Panc1 (cell line): ENCODE measurements at regions not wholly inside any gene's neighbourhood (a gene's known extent, or its start where the extent isn't known, plus 50 kb on each side); places are given as distances from the start of the nearest gene placed in this dataset.

Experiments used
- ATAC-seq: fragments of 200-7000 bp; cut with Tn5 transposase; 2 replicates; pipeline ENCODE4 v1.9.1; 2020; ENCODE audit warnings: mild to moderate bottlenecking, moderate library complexity
- BruUV-seq: library from RNA; stranded (reverse); fragments of 400-500 nt; replicated peaks from 2 replicates; lab custom pipeline; 2021; lab: Mats Ljungman, UMichigan
- CTCF ChIA-PET: fragments of 300-600 bp; sonication (Branson Sonifier 250); formaldehyde crosslinking; loops from one replicate; lab custom pipeline; 2022; ENCODE audit warnings: antibody characterized with exemption; lab: Charles Lee
- POLR2A ChIA-PET: fragments of 300-600 bp; sonication (Branson Sonifier 250); formaldehyde crosslinking; loops from one replicate; lab custom pipeline; 2022; ENCODE audit warnings: antibody characterized with exemption; lab: Charles Lee
- DNase-seq: peaks from one replicate; pipeline ENCODE4 v3.0.0-alpha.2; 2010; ENCODE audit warnings: low read depth, low spot score
- H3K27ac ChIP-seq: 2 replicates; pipeline ENCODE4 v1.5.1; 2011; ENCODE audit warnings: mild to moderate bottlenecking, low read length, inconsistent platforms
- H3K27me3 ChIP-seq: fragments of 200-500 bp; sonication (Bioruptor generic); 2 replicates; pipeline ENCODE4 v1.6.0; 2014; ENCODE audit warnings: low read length, inconsistent platforms; ENCODE audit not compliant: control insufficient read depth, insufficient read depth
- H3K36me3 ChIP-seq: fragments of 200-500 bp; sonication (Bioruptor generic); 2 replicates; pipeline ENCODE4 v1.5.1; 2014; ENCODE audit warnings: inconsistent platforms, mild to moderate bottlenecking, low read length, moderate library complexity; ENCODE audit not compliant: control insufficient read depth, insufficient read depth
- H3K4me1 ChIP-seq: 2 replicates; pipeline ENCODE4 v1.5.1; 2011; ENCODE audit warnings: inconsistent platforms, mild to moderate bottlenecking, low read length, moderate library complexity; ENCODE audit not compliant: control insufficient read depth, insufficient read depth
- H3K4me3 ChIP-seq, 2 experiments: 2 replicates each; pipeline ENCODE4 v1.5.1; 2011 to 2012; ENCODE audit warnings: low read depth in 2 of 2, low read length in 2 of 2, mild to moderate bottlenecking in 2 of 2, inconsistent platforms in 1 of 2, moderate library complexity in 1 of 2
- H3K9me3 ChIP-seq: fragments of 200-500 bp; sonication (Bioruptor generic); 2 replicates; pipeline ENCODE4 v1.5.1; 2014; ENCODE audit warnings: low read depth, mild to moderate bottlenecking, inconsistent platforms, low read length, moderate library complexity; ENCODE audit not compliant: control insufficient read depth, insufficient read depth
- CTCF ChIP-seq: fragments of 450-650 bp; IDR thresholded peaks from 2 replicates; pipeline ENCODE4 v1.5.1; 2017; ENCODE audit warnings: mild to moderate bottlenecking
- POLR2AphosphoS5 ChIP-seq: IDR thresholded peaks from 2 replicates; pipeline ENCODE4 v1.6.1; 2012; ENCODE audit warnings: mild to moderate bottlenecking, low read depth, low read length, moderate library complexity
- REST ChIP-seq, 2 experiments: IDR thresholded peaks; 2 replicates each; pipeline ENCODE4 v1.6.1; 2011 to 2012; ENCODE audit warnings: low read depth in 2 of 2, control low read depth in 1 of 2, low read length in 1 of 2, mild to moderate bottlenecking in 1 of 2, moderate library complexity in 1 of 2; ENCODE audit not compliant: insufficient read depth in 1 of 2
- SIN3A ChIP-seq: IDR thresholded peaks from 2 replicates; pipeline ENCODE4 v1.6.1; 2012; ENCODE audit warnings: low read depth, mild to moderate bottlenecking, low read length, moderate library complexity, borderline replicate concordance; ENCODE audit not compliant: insufficient read depth
- TCF7L2 ChIP-seq: IDR thresholded peaks from 2 replicates; pipeline ENCODE4 v1.6.1; 2011; ENCODE audit warnings: mild to moderate bottlenecking, low read depth, low read length, inconsistent platforms
- in situ Hi-C: cut with HindIII; loops from 2 replicates; pipeline ENCODE4 v1.10.0; 2016; ENCODE audit warnings: low sequenced_read_pairs, low pct_unique_long_range_greater_than_20kb
- intact Hi-C: fragments of 100-400 bp; cut with micrococcal nuclease; formaldehyde crosslinking; loops from one replicate; pipeline ENCODE4 v1.10.0; 2022; ENCODE audit not compliant: unreplicated experiment

GRCh38 chr4:29711226-29711625 lies 1008.9 kb upstream of the PCDH7 start:
- ATAC-seq = no peak
- H3K9me3 ChIP-seq = no peaks in the 10 kb centered on the region
- in situ Hi-C loops (no loop called here), intact Hi-C loops (no loop called here)
- H3K27me3 ChIP-seq = no peaks in the 10 kb centered on the region
- CTCF ChIA-PET = no interaction called here
- H3K4me1 ChIP-seq = no peaks in the 10 kb centered on the region
- no peaks in the 10 kb centered on the region for H3K36me3 ChIP-seq
- POLR2A ChIA-PET = no interaction called here
- H3K27ac ChIP-seq = no peak overlapping the region
- BruUV-seq = no TSS peak
- TF ChIP-seq TCF7L2 (no peak), CTCF (no peak), SIN3A (no peak), REST (IDR thresholded peaks at IDR 0.05; ENCODE audit: insufficient read depth in 1 of 2, low read depth in 2 of 2, low read length in 1 of 2) (no peak), POLR2AphosphoS5 (no peak)
- no peak for DNase-seq
- H3K4me3 ChIP-seq = no peak overlapping the region

- H3K4me3 ChIP-seq = no peak overlapping the region
Observed at GRCh38 chr4:29717287-29718057, 1002.7 kb upstream of the PCDH7 start.

More at GRCh38 chr4:29717287-29718057, 1002.7 kb upstream of the PCDH7 start:
- no TSS peak for BruUV-seq
- Histone ChIP-seq H3K4me1 (no peaks in the 10 kb centered on the region), H3K27me3 (no peaks in the 10 kb centered on the region), H3K36me3 (no peaks in the 10 kb centered on the region), H3K27ac (no peak overlapping the region), H3K9me3 (no peaks in the 10 kb centered on the region)
- intact Hi-C loops = no loop called here
- DNase-seq = no peak
- ATAC-seq = no peak
- in situ Hi-C loops = no loop called here
- TF ChIP-seq REST (IDR thresholded peaks at IDR 0.05; ENCODE audit: insufficient read depth in 1 of 2, low read depth in 2 of 2, low read length in 1 of 2) (no peak), POLR2AphosphoS5 (no peak), SIN3A (no peak), CTCF (no peak), TCF7L2 (no peak)
- POLR2A ChIA-PET = interaction anchor here (0.6 kb wide), 1 partner anchor 612 kb away, joined by 4 read pairs; no protein-coding TSS in a partner anchor
- CTCF ChIA-PET = no interaction called here
